ENCODE measurements at regions not wholly inside any gene's neighbourhood (a gene's known extent, or its start where the extent isn't known, plus 50 kb on each side); places are given as distances from the start of the nearest gene placed in this dataset.

- no peak for DNase-seq (ENCODE audit: low spot score)
- TF ChIP-seq, protein P1, sequence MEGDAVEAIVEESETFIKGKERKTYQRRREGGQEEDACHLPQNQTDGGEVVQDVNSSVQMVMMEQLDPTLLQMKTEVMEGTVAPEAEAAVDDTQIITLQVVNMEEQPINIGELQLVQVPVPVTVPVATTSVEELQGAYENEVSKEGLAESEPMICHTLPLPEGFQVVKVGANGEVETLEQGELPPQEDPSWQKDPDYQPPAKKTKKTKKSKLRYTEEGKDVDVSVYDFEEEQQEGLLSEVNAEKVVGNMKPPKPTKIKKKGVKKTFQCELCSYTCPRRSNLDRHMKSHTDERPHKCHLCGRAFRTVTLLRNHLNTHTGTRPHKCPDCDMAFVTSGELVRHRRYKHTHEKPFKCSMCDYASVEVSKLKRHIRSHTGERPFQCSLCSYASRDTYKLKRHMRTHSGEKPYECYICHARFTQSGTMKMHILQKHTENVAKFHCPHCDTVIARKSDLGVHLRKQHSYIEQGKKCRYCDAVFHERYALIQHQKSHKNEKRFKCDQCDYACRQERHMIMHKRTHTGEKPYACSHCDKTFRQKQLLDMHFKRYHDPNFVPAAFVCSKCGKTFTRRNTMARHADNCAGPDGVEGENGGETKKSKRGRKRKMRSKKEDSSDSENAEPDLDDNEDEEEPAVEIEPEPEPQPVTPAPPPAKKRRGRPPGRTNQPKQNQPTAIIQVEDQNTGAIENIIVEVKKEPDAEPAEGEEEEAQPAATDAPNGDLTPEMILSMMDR (IDR thresholded peaks at IDR 0.05; ENCODE audit: extremely low read depth, missing control alignments) = no peak
Observed at GRCh38 chr15:62706317-62706716, 336.2 kb upstream of the TPM1 start.

GRCh38 chr15:62708470-62708869 is 334.1 kb upstream of the TPM1 start:
- no peak for DNase-seq (ENCODE audit: low spot score)
- TF ChIP-seq, protein P1 (IDR thresholded peaks at IDR 0.05; ENCODE audit: extremely low read depth, missing control alignments) = no peak

DNA sequence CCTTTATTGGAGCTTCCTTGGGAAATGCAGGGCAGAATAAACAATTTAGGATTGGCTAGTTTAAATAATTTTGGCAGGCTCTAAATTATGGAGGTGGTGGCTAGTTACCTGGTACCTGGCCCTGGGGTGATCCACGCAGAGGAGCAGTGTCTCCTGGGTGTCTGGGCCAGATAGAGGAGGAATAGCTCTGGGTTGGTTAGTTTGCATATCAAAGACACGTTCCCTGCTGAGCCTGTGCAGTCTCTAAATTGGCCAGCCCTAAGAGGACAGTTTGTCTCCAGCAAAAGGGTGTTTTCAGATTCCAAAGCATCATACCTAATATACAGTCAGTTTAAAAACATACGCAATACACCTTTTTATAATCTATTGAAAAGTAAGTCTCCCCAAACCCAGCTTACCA is 333.3 kb upstream of the TPM1 start:
- TF ChIP-seq, protein P1 (IDR thresholded peaks at IDR 0.05; ENCODE audit: extremely low read depth, missing control alignments) = no peak

GRCh38 chr15:62711691-62712454 is 330.7 kb upstream of the TPM1 start:
- TF ChIP-seq, protein P1 (IDR thresholded peaks at IDR 0.05; ENCODE audit: extremely low read depth, missing control alignments) = no peak
- no peak for DNase-seq (ENCODE audit: low spot score)

More for the DNA sequence above, 333.3 kb upstream of the TPM1 start:
- DNase-seq (ENCODE audit: low spot score) = no peak

DNA sequence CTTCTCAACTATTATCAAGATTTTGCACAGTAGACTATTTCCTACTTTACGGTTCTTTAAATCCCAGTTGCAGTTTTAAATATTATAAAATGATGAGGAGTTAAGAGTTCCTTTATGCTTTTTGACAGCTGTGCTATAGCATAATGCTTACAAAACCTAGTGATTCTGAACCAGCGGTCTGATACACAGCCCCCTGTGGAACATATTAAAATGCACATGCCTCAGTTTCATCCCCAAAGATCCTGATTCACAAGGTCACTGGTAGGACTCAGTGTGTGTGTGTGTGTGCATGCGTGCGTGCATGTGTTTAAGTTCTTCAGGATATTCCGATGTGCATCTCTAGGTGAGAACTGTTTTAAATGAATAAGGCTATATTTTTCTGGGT is 330.1 kb upstream of the TPM1 start:
- DNase-seq (ENCODE audit: low spot score) = no peak
- TF ChIP-seq, protein P1 (IDR thresholded peaks at IDR 0.05; ENCODE audit: extremely low read depth, missing control alignments) = no peak

DNA sequence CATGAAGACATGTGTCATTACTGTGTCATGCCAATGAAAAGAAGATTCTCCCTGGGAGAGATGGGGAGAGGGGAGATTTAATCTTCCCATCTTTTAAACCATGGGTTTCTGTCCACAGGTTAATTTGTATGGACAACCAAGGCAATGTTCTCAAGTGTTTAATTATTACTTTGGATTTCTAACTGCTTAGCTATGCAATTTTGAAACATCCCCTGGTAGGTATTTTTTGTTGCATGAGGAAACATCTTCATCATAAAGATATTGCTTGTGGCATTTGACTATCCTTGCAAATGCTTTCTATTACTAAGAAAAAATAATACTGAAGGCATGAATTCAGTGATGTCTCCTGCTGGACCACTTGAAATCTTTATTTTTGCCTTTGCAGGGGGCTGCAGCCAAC is 326.6 kb upstream of the TPM1 start:
- TF ChIP-seq, protein P1 (IDR thresholded peaks at IDR 0.05; ENCODE audit: extremely low read depth, missing control alignments) = no peak
- DNase-seq (ENCODE audit: low spot score) = no peak

DNA sequence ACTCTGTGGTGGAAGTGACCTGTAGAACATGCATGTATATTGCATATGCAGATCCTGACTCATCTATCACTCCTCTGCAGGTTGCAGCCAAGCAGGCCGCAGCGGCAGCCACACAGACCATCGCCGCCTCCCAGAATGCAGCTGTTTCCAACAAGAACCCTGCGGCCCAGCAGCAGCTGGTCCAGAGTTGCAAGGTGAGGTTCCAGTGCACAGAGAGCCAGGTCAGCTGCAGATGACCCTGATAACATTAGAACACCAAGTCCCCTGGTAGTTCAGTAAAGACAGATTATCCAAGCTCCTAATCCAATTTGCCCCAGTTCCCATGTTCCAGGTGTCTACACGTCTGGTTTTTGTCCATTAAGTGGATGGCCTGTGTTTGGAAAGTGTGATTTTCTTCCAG is 325.1 kb upstream of the TPM1 start:
- TF ChIP-seq, protein P1 (IDR thresholded peaks at IDR 0.05; ENCODE audit: extremely low read depth, missing control alignments) = no peak
- no peak for DNase-seq (ENCODE audit: low spot score)
